ENCODE measurements at regions not wholly inside any gene's neighbourhood (a gene's known extent, or its start where the extent isn't known, plus 50 kb on each side); places are given as distances from the start of the nearest gene placed in this dataset.

DNA sequence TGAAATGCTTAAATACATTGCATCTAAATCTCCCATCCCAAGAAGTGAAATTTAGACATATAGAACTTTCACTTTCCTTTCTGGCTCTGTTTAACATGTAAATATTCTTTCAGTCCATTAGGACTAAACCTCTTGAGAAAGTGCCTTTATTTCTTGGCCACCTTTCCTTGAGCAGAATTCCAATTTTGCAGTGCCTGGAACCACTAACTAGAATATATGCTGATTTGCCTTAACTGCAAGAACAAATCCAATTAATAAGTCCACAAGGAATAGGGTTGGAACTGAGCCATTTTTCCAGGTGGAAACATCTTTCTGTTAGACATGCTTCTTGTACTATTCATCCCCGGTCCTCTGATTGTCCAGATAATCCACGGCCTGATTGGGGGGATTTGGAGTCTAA is 478.0 kb downstream of the ENC1 start:
- TF ChIP-seq, protein P1, sequence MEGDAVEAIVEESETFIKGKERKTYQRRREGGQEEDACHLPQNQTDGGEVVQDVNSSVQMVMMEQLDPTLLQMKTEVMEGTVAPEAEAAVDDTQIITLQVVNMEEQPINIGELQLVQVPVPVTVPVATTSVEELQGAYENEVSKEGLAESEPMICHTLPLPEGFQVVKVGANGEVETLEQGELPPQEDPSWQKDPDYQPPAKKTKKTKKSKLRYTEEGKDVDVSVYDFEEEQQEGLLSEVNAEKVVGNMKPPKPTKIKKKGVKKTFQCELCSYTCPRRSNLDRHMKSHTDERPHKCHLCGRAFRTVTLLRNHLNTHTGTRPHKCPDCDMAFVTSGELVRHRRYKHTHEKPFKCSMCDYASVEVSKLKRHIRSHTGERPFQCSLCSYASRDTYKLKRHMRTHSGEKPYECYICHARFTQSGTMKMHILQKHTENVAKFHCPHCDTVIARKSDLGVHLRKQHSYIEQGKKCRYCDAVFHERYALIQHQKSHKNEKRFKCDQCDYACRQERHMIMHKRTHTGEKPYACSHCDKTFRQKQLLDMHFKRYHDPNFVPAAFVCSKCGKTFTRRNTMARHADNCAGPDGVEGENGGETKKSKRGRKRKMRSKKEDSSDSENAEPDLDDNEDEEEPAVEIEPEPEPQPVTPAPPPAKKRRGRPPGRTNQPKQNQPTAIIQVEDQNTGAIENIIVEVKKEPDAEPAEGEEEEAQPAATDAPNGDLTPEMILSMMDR (IDR thresholded peaks at IDR 0.05): no peak
- TF ChIP-seq POLR2A (IDR thresholded peaks at IDR 0.05): no peak

All from uterus (tissue), 2 donors.